Ishikawa (cell line): ENCODE measurements at regions not wholly inside any gene's neighbourhood (a gene's known extent, or its start where the extent isn't known, plus 50 kb on each side); places are given as distances from the start of the nearest gene placed in this dataset.

ENCODE experiments used
- CEBPB ChIP-seq: IDR thresholded peaks from 2 replicates; pipeline ENCODE4 v1.6.1; 2012
- CREB1 ChIP-seq: IDR thresholded peaks from 2 replicates; pipeline ENCODE4 v1.6.1; 2012; ENCODE audit warnings: low read depth
- EGR1 ChIP-seq: IDR thresholded peaks from 2 replicates; pipeline ENCODE4 v1.6.1; 2012
- EP300 ChIP-seq: IDR thresholded peaks from 2 replicates; pipeline ENCODE4 v1.6.1; 2012; ENCODE audit warnings: borderline replicate concordance
- FOXM1 ChIP-seq: IDR thresholded peaks from 2 replicates; pipeline ENCODE4 v1.6.1; 2012; ENCODE audit warnings: low read depth, borderline replicate concordance
- MAX ChIP-seq: IDR thresholded peaks from 2 replicates; pipeline ENCODE4 v1.6.1; 2012
- NFIC ChIP-seq: IDR thresholded peaks from 2 replicates; pipeline ENCODE4 v1.6.1; 2012
- RAD21 ChIP-seq: IDR thresholded peaks from 2 replicates; pipeline ENCODE4 v1.6.1; 2012; ENCODE audit warnings: low read depth
- REST ChIP-seq: IDR thresholded peaks from 2 replicates; pipeline ENCODE4 v1.6.1; 2012; ENCODE audit warnings: low read depth, mild to moderate bottlenecking
- TAF1 ChIP-seq: IDR thresholded peaks from 2 replicates; pipeline ENCODE4 v1.6.1; 2012; ENCODE audit warnings: low read depth, mild to moderate bottlenecking
- TCF12 ChIP-seq: IDR thresholded peaks from 2 replicates; pipeline ENCODE4 v1.6.1; 2012; ENCODE audit warnings: low read depth
- TEAD4 ChIP-seq: IDR thresholded peaks from 2 replicates; pipeline ENCODE4 v1.6.1; 2012
- YY1 ChIP-seq: IDR thresholded peaks from 2 replicates; pipeline ENCODE4 v1.6.1; 2012; ENCODE audit warnings: low read depth
- ZBTB7A ChIP-seq: IDR thresholded peaks from 2 replicates; pipeline ENCODE4 v1.6.1; 2012; ENCODE audit warnings: low read depth
- TF ChIP-seq, protein P1 (sequence below): IDR thresholded peaks from 2 replicates; pipeline ENCODE4 v1.6.1; 2012

DNA sequence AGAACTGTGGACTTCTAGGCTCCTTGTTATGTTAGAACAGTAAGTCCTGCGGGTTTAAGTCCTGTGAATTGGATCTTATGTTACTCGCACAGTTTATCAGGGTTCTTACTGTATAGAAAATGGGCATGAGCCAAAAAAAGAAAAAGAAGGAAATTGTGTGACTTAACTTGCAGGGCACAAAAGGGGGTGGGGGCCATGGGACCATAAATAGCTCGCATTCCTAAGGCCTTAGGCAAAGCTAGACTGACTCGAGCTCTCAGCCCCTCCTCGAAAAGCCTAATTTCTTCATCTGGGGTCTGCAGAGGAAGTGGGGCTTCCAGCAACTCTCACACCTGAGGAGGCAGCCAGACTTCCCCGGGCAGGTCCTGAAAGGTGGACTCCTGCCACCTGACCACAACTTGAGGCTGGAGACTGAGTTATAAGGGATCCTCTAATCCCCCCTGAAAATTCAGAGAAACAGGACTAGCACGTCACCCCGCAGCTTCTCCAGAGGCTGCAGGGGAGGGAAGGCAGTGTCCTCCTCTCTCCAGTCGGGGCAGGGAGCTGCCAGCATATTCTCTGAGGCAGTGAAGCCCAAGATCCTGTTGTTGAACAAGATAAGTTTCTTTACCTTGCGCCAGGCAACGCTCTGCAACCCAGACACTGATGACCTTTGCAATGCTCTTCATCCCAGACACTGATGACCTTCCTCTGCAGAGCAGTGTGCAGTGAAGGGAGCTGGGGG is 280.5 kb downstream of the PCNX1 start:
- TF ChIP-seq CEBPB (no peak), TEAD4 (0 out of 2 replicates have a peak, but pooled peaks have one; percentile 18), YY1 (no peak)

GRCh38 chr14:71190770-71191374 is 283.6 kb downstream of the PCNX1 start:
- no peak for TF ChIP-seq TEAD4
- TF ChIP-seq ZBTB7A, result no peak
- no peak for TF ChIP-seq FOXM1
- TF ChIP-seq, protein P1, sequence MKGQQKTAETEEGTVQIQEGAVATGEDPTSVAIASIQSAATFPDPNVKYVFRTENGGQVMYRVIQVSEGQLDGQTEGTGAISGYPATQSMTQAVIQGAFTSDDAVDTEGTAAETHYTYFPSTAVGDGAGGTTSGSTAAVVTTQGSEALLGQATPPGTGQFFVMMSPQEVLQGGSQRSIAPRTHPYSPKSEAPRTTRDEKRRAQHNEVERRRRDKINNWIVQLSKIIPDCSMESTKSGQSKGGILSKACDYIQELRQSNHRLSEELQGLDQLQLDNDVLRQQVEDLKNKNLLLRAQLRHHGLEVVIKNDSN, result no peak
- TF ChIP-seq MAX, result no peak
- TF ChIP-seq REST, result no peak
- TF ChIP-seq EGR1, result no peak
- no peak for TF ChIP-seq CREB1
- no peak for TF ChIP-seq NFIC
- TF ChIP-seq TAF1, result no peak
- no peak for TF ChIP-seq YY1

- TF ChIP-seq CEBPB, result no peak
- no peak for TF ChIP-seq YY1
- no peak for TF ChIP-seq TAF1
- TF ChIP-seq, protein P1, result no peak
- TF ChIP-seq TEAD4, result no peak
- no peak for TF ChIP-seq NFIC
- no peak for TF ChIP-seq FOXM1
- no peak for TF ChIP-seq EGR1
- no peak for TF ChIP-seq EP300
- no peak for TF ChIP-seq ZBTB7A
- no peak for TF ChIP-seq RAD21
- no peak for TF ChIP-seq MAX
- no peak for TF ChIP-seq CREB1
- TF ChIP-seq TCF12, result no peak
- no peak for TF ChIP-seq REST
Observed at GRCh38 chr14:71193663-71194062, 286.4 kb downstream of the PCNX1 start.

DNA sequence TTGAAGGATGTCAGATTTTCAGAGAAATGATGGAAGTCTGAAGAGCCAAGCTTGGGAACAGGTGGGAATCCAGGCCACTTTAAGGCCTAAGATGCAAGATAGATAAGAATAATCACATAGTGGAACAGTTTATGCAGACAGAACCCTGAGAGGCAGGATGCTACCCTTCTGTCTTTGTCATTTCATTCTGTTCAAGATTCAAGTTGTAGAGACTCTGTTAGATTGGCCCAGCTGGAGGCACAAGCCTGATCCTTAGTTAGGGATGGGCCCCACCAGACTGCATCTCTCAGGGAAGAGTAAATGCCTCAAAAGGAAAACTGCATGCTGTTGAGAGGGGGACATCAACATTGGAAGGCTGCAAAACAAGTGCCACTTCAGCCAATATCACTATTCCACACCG is 287.0 kb downstream of the PCNX1 start:
- TF ChIP-seq, protein P1, result no peak
- TF ChIP-seq MAX, result no peak
- no peak for TF ChIP-seq TEAD4
- no peak for TF ChIP-seq RAD21
- no peak for TF ChIP-seq TAF1
- TF ChIP-seq CREB1, result no peak
- no peak for TF ChIP-seq YY1
- TF ChIP-seq EGR1, result no peak
- no peak for TF ChIP-seq NFIC
- no peak for TF ChIP-seq CEBPB
- no peak for TF ChIP-seq EP300
- no peak for TF ChIP-seq ZBTB7A

DNA sequence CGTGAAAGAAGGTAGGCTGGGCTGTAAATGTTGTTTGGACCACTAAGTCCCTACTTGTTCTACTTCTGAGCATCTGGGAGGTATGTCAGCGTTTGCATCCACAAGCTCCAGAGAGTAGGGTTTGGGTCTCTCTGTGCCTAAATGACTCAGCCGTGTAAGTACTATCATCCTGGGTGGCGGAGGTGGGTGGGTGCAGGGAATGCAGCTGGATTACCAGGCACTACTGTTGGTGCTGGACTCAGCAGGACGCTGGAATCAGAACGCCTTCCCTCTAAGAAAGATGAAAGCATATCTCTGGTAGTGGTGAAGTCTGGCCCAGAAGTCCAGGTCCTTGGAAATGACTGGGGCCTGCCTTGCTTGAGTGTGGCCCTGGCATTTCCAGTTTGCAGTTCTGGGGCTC is 289.7 kb downstream of the PCNX1 start:
- TF ChIP-seq CEBPB (no peak), EGR1 (no peak), TEAD4 (no peak)
